Neural progenitor cell (in vitro differentiated cells): ENCODE measurements at regions not wholly inside any gene's neighbourhood (a gene's known extent, or its start where the extent isn't known, plus 50 kb on each side); places are given as distances from the start of the nearest gene placed in this dataset.

ENCODE experiments used
- DNase-seq: peaks from one replicate; pipeline ENCODE4 v3.0.0-alpha.2; 2016; ENCODE audit warnings: low spot score
- H2AFZ ChIP-seq: fragments of 200-600 bp; sonication (generic); replicated peaks from 2 replicates; pipeline ENCODE4 v1.6.1; 2016; ENCODE audit warnings: antibody characterized with exemption
- H3F3A ChIP-seq: fragments of 200-600 bp; sonication (generic); 2 replicates; pipeline ENCODE4 v1.6.1; 2016; ENCODE audit warnings: antibody characterized with exemption, low read depth
- H3K27ac ChIP-seq: fragments of 200-600 bp; sonication (generic); 2 replicates; pipeline ENCODE4 v1.5.1; 2016; ENCODE audit warnings: mild to moderate bottlenecking
- H3K27me3 ChIP-seq: fragments of 200-600 bp; sonication (generic); 2 replicates; pipeline ENCODE4 v1.6.1; 2016; ENCODE audit warnings: mild to moderate bottlenecking, moderate library complexity
- H3K36me3 ChIP-seq: fragments of 200-600 bp; sonication (generic); 2 replicates; pipeline ENCODE4 v1.5.1; 2016
- H3K4me1 ChIP-seq: fragments of 200-600 bp; sonication (generic); 2 replicates; pipeline ENCODE4 v1.6.1; 2016; ENCODE audit warnings: mixed run types
- H3K4me2 ChIP-seq: fragments of 200-600 bp; sonication (generic); 2 replicates; pipeline ENCODE4 v1.6.1; 2016
- H3K4me3 ChIP-seq: fragments of 200-600 bp; sonication (generic); 2 replicates; pipeline ENCODE4 v1.5.1; 2016
- H3K79me2 ChIP-seq: fragments of 200-600 bp; sonication (generic); 2 replicates; pipeline ENCODE4 v1.6.1; 2016; ENCODE audit warnings: low read depth
- H3K9ac ChIP-seq: fragments of 200-600 bp; sonication (generic); 2 replicates; pipeline ENCODE4 v1.6.1; 2016
- H3K9me3 ChIP-seq: fragments of 200-600 bp; sonication (generic); 2 replicates; pipeline ENCODE4 v1.5.1; 2016; ENCODE audit warnings: low read depth
- H4K20me1 ChIP-seq: fragments of 200-600 bp; sonication (generic); 2 replicates; pipeline ENCODE4 v1.6.1; 2016; ENCODE audit warnings: low read depth
- H3K27ac Mint-ChIP-seq: 3 replicates; pipeline ENCODE4 v1.8.0; 2021; ENCODE audit warnings: mixed read lengths
- H3K27me3 Mint-ChIP-seq: 2 replicates; pipeline ENCODE4 v1.8.0; 2022; ENCODE audit warnings: low read depth, mild to moderate bottlenecking, inconsistent platforms, moderate library complexity, mixed read lengths; ENCODE audit not compliant: insufficient read depth
- H3K36me3 Mint-ChIP-seq: 3 replicates; pipeline ENCODE4 v1.8.0; 2021; ENCODE audit warnings: mixed read lengths
- H3K4me1 Mint-ChIP-seq: 3 replicates; pipeline ENCODE4 v1.8.0; 2021; ENCODE audit warnings: mixed read lengths
- H3K4me3 Mint-ChIP-seq: 3 replicates; pipeline ENCODE4 v1.8.0; 2021; ENCODE audit warnings: mild to moderate bottlenecking, moderate library complexity, mixed read lengths
- H3K9me3 Mint-ChIP-seq: 3 replicates; pipeline ENCODE4 v1.8.0; 2020; ENCODE audit warnings: mixed read lengths
- CTCF ChIP-seq: fragments of 200-600 bp; sonication (generic); IDR thresholded peaks from 2 replicates; pipeline ENCODE4 v1.5.1; 2017; ENCODE audit warnings: antibody characterized with exemption, mild to moderate bottlenecking
- EZH2 ChIP-seq: fragments of 200-600 bp; sonication (generic); IDR thresholded peaks from 2 replicates; pipeline ENCODE4 v1.6.1; 2017; ENCODE audit warnings: antibody characterized with exemption, mild to moderate bottlenecking, moderate library complexity
- EZH2phosphoT487 ChIP-seq: fragments of 200-600 bp; sonication (generic); IDR thresholded peaks from 2 replicates; pipeline ENCODE4 v1.6.1; 2017; ENCODE audit warnings: antibody characterized with exemption

- no peaks in the 10 kb centered on the region for H3K36me3 ChIP-seq
- H3K27ac Mint-ChIP-seq: no peak overlapping the region
- H3K9ac ChIP-seq: no peak overlapping the region
- H3K4me3 ChIP-seq: no peak overlapping the region
- no peaks in the 10 kb centered on the region for H3F3A ChIP-seq
- H3K4me1 ChIP-seq: peaks cover 4% of the 10 kb centered on the region
- no peak overlapping the region for H3K4me2 ChIP-seq
- H3K9me3 ChIP-seq: no peaks in the 10 kb centered on the region
- no peaks in the 10 kb centered on the region for H3K36me3 Mint-ChIP-seq
- peaks cover 13% of the 10 kb centered on the region for H3K4me1 Mint-ChIP-seq
- no peaks in the 10 kb centered on the region for H4K20me1 ChIP-seq
- H2AFZ ChIP-seq: peak overlapping the region; percentile 58
- H3K27me3 ChIP-seq: no peaks in the 10 kb centered on the region
- H3K4me3 Mint-ChIP-seq: no peak overlapping the region
- H3K79me2 ChIP-seq: no peaks in the 10 kb centered on the region
- no peaks in the 10 kb centered on the region for H3K9me3 Mint-ChIP-seq
- no peak overlapping the region for H3K27ac ChIP-seq
- H3K27me3 Mint-ChIP-seq: peaks cover 5% of the 10 kb centered on the region
- DNase-seq: peak; percentile 83
- TF ChIP-seq CTCF (peak; percentile 74), EZH2 (no peak)
These were observed 182.0 kb upstream of the SERP2 start for GRCh38 chr13:44191504-44192171.

- no peaks in the 10 kb centered on the region for H3K27me3 ChIP-seq
- no peaks in the 10 kb centered on the region for H4K20me1 ChIP-seq
- no peak overlapping the region for H3K4me3 ChIP-seq
- Mint-ChIP-seq H3K27me3 (peaks cover 7% of the 10 kb centered on the region), H3K27ac (no peak overlapping the region), H3K4me3 (no peak overlapping the region), H3K4me1 (peaks cover 13% of the 10 kb centered on the region), H3K9me3 (no peaks in the 10 kb centered on the region), H3K36me3 (no peaks in the 10 kb centered on the region)
- H2AFZ ChIP-seq: no peak overlapping the region
- no peaks in the 10 kb centered on the region for H3F3A ChIP-seq
- no peak overlapping the region for H3K4me2 ChIP-seq
- no peak for TF ChIP-seq EZH2phosphoT487
- no peak for TF ChIP-seq EZH2
- TF ChIP-seq CTCF: no peak
- H3K27ac ChIP-seq: no peak overlapping the region
- peaks cover 4% of the 10 kb centered on the region for H3K4me1 ChIP-seq
- no peaks in the 10 kb centered on the region for H3K79me2 ChIP-seq
- no peak overlapping the region for H3K9ac ChIP-seq
- H3K9me3 ChIP-seq: no peaks in the 10 kb centered on the region
- H3K36me3 ChIP-seq: no peaks in the 10 kb centered on the region
- no peak for DNase-seq
These were observed 179.9 kb upstream of the SERP2 start for GRCh38 chr13:44193731-44194130.

GRCh38 chr13:44195245-44195644 is 178.4 kb upstream of the SERP2 start:
- DNase-seq: no peak
- H3K4me3 ChIP-seq: no peak overlapping the region
- H3K27ac ChIP-seq: no peak overlapping the region
- H3K4me1 ChIP-seq: peaks cover 4% of the 10 kb centered on the region
- Mint-ChIP-seq H3K27ac (peak overlapping the region; percentile 3), H3K4me3 (no peak overlapping the region), H3K9me3 (no peaks in the 10 kb centered on the region), H3K27me3 (peaks cover 7% of the 10 kb centered on the region), H3K4me1 (peaks cover 15% of the 10 kb centered on the region), H3K36me3 (no peaks in the 10 kb centered on the region)
- H3K27me3 ChIP-seq: no peaks in the 10 kb centered on the region
- no peak for TF ChIP-seq CTCF
- TF ChIP-seq EZH2phosphoT487: no peak
- TF ChIP-seq EZH2: no peak
- H2AFZ ChIP-seq: no peak overlapping the region
- no peaks in the 10 kb centered on the region for H3K9me3 ChIP-seq
- no peak overlapping the region for H3K4me2 ChIP-seq
- H4K20me1 ChIP-seq: no peaks in the 10 kb centered on the region
- H3K36me3 ChIP-seq: no peaks in the 10 kb centered on the region
- no peaks in the 10 kb centered on the region for H3K79me2 ChIP-seq
- no peaks in the 10 kb centered on the region for H3F3A ChIP-seq
- no peak overlapping the region for H3K9ac ChIP-seq
